ENCODE measurements at regions not wholly inside any gene's neighbourhood (a gene's known extent, or its start where the extent isn't known, plus 50 kb on each side); places are given as distances from the start of the nearest gene placed in this dataset.

GRCh38 chr22:47309946-47310345 lies 547.5 kb downstream of the TBC1D22A start:
- peak overlapping the region; percentile 10; the same call in 1 of the 2 replicates for H3K4me2 ChIP-seq (ENCODE audit: low read length)
- H3K9me2 ChIP-seq (replicated peaks; ENCODE audit: low read length), result no peaks in the 10 kb centered on the region
- H3F3A ChIP-seq (ENCODE audit: low read length, unreplicated experiment), result no peaks in the 10 kb centered on the region
- H3K4me3 ChIP-seq (ENCODE audit: low read length), result no peak overlapping the region
- ATAC-seq (no peak), DNase-seq (no peak)
- no peaks in the 10 kb centered on the region for H4K20me1 ChIP-seq (ENCODE audit: low read length)
- H3K9ac ChIP-seq (ENCODE audit: low read length), result peak overlapping the region; percentile 21; the same call in 1 of the 2 replicates
- H2AFZ ChIP-seq (ENCODE audit: low read length), result no peak overlapping the region
- ChIA-PET CTCF (no interaction called here), POLR2A (ENCODE audit: unreplicated experiment) (no interaction called here)
- no peaks in the 10 kb centered on the region for H3K36me3 ChIP-seq (ENCODE audit: low read depth, low read length)
- peaks cover 37% of the 10 kb centered on the region for H3K4me1 ChIP-seq (ENCODE audit: insufficient read depth, low read length)
- intact Hi-C loops (cut with micrococcal nuclease), result no loop called here
- no peaks in the 10 kb centered on the region for H3K27me3 ChIP-seq (ENCODE audit: low read length)
- H3K27ac ChIP-seq (ENCODE audit: low read length), result peak overlapping the region; percentile 77
- BruUV-seq (replicated peaks), result no TSS peak
- no peaks in the 10 kb centered on the region for H3K9me3 ChIP-seq (ENCODE audit: low read length)
- H3K79me2 ChIP-seq (ENCODE audit: low read length), result no peaks in the 10 kb centered on the region
- TF ChIP-seq, protein P1, sequence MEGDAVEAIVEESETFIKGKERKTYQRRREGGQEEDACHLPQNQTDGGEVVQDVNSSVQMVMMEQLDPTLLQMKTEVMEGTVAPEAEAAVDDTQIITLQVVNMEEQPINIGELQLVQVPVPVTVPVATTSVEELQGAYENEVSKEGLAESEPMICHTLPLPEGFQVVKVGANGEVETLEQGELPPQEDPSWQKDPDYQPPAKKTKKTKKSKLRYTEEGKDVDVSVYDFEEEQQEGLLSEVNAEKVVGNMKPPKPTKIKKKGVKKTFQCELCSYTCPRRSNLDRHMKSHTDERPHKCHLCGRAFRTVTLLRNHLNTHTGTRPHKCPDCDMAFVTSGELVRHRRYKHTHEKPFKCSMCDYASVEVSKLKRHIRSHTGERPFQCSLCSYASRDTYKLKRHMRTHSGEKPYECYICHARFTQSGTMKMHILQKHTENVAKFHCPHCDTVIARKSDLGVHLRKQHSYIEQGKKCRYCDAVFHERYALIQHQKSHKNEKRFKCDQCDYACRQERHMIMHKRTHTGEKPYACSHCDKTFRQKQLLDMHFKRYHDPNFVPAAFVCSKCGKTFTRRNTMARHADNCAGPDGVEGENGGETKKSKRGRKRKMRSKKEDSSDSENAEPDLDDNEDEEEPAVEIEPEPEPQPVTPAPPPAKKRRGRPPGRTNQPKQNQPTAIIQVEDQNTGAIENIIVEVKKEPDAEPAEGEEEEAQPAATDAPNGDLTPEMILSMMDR (conservative IDR thresholded peaks at IDR 0.05; ENCODE audit: low read depth, low read length), result no peak
- no peak for TF ChIP-seq EZH2phosphoT487 (IDR thresholded peaks at IDR 0.05; ENCODE audit: borderline replicate concordance, low read length)
- no peak for TF ChIP-seq EZH2 (IDR thresholded peaks at IDR 0.05; ENCODE audit: low read length, unreplicated experiment)

GRCh38 chr22:47309476-47309875 lies 547.0 kb downstream of the TBC1D22A start:
- BruUV-seq (replicated peaks), result no TSS peak
- H3K4me3 ChIP-seq (ENCODE audit: low read length), result no peak overlapping the region
- ChIA-PET POLR2A (ENCODE audit: unreplicated experiment) (no interaction called here), CTCF (no interaction called here)
- peaks cover 37% of the 10 kb centered on the region for H3K4me1 ChIP-seq (ENCODE audit: insufficient read depth, low read length)
- no peaks in the 10 kb centered on the region for H3K9me2 ChIP-seq (replicated peaks; ENCODE audit: low read length)
- ATAC-seq, result no peak
- 0 out of 2 replicates have a peak overlapping the region, but pooled peaks have one; percentile 10 for H3K4me2 ChIP-seq (ENCODE audit: low read length)
- H3K9ac ChIP-seq (ENCODE audit: low read length), result no peak overlapping the region
- H4K20me1 ChIP-seq (ENCODE audit: low read length), result no peaks in the 10 kb centered on the region
- no peaks in the 10 kb centered on the region for H3K36me3 ChIP-seq (ENCODE audit: low read depth, low read length)
- intact Hi-C loops (cut with micrococcal nuclease), result no loop called here
- TF ChIP-seq, protein P1 (conservative IDR thresholded peaks at IDR 0.05; ENCODE audit: low read depth, low read length), result no peak
- TF ChIP-seq EZH2phosphoT487 (IDR thresholded peaks at IDR 0.05; ENCODE audit: borderline replicate concordance, low read length), result no peak
- TF ChIP-seq EZH2 (IDR thresholded peaks at IDR 0.05; ENCODE audit: low read length, unreplicated experiment), result no peak
- no peaks in the 10 kb centered on the region for H3K79me2 ChIP-seq (ENCODE audit: low read length)
- H3F3A ChIP-seq (ENCODE audit: low read length, unreplicated experiment), result no peaks in the 10 kb centered on the region
- H3K27me3 ChIP-seq (ENCODE audit: low read length), result no peaks in the 10 kb centered on the region
- peak; percentile 23 for DNase-seq
- no peak overlapping the region for H2AFZ ChIP-seq (ENCODE audit: low read length)
- H3K27ac ChIP-seq (ENCODE audit: low read length), result peak overlapping the region; percentile 77
- no peaks in the 10 kb centered on the region for H3K9me3 ChIP-seq (ENCODE audit: low read length)

- Histone ChIP-seq H3K79me2 (ENCODE audit: low read length) (no peaks in the 10 kb centered on the region), H3K4me1 (ENCODE audit: insufficient read depth, low read length) (peaks cover 37% of the 10 kb centered on the region), H2AFZ (ENCODE audit: low read length) (no peak overlapping the region), H3K9me2 (replicated peaks; ENCODE audit: low read length) (no peaks in the 10 kb centered on the region), H3K36me3 (ENCODE audit: low read depth, low read length) (no peaks in the 10 kb centered on the region), H3F3A (ENCODE audit: low read length, unreplicated experiment) (no peaks in the 10 kb centered on the region), H3K4me2 (ENCODE audit: low read length) (no peak overlapping the region), H4K20me1 (ENCODE audit: low read length) (no peaks in the 10 kb centered on the region), H3K4me3 (ENCODE audit: low read length) (no peak overlapping the region), H3K27ac (ENCODE audit: low read length) (no peak overlapping the region), H3K9me3 (ENCODE audit: low read length) (no peaks in the 10 kb centered on the region), H3K9ac (ENCODE audit: low read length) (no peak overlapping the region), H3K27me3 (ENCODE audit: low read length) (no peaks in the 10 kb centered on the region)
- ATAC-seq (no peak), DNase-seq (no peak)
- intact Hi-C loops (cut with micrococcal nuclease), result no loop called here
- TF ChIP-seq EZH2phosphoT487 (IDR thresholded peaks at IDR 0.05; ENCODE audit: borderline replicate concordance, low read length) (no peak), EZH2 (IDR thresholded peaks at IDR 0.05; ENCODE audit: low read length, unreplicated experiment) (no peak)
- TF ChIP-seq, protein P1 (conservative IDR thresholded peaks at IDR 0.05; ENCODE audit: low read depth, low read length), result no peak
- ChIA-PET POLR2A (ENCODE audit: unreplicated experiment) (no interaction called here), CTCF (no interaction called here)
- no TSS peak for BruUV-seq (replicated peaks)
Observed at GRCh38 chr22:47308886-47309285, 546.4 kb downstream of the TBC1D22A start.

Measured in PC-3 (cell line).